ENCODE measurements at regions not wholly inside any gene's neighbourhood (a gene's known extent, or its start where the extent isn't known, plus 50 kb on each side); places are given as distances from the start of the nearest gene placed in this dataset.

DNA sequence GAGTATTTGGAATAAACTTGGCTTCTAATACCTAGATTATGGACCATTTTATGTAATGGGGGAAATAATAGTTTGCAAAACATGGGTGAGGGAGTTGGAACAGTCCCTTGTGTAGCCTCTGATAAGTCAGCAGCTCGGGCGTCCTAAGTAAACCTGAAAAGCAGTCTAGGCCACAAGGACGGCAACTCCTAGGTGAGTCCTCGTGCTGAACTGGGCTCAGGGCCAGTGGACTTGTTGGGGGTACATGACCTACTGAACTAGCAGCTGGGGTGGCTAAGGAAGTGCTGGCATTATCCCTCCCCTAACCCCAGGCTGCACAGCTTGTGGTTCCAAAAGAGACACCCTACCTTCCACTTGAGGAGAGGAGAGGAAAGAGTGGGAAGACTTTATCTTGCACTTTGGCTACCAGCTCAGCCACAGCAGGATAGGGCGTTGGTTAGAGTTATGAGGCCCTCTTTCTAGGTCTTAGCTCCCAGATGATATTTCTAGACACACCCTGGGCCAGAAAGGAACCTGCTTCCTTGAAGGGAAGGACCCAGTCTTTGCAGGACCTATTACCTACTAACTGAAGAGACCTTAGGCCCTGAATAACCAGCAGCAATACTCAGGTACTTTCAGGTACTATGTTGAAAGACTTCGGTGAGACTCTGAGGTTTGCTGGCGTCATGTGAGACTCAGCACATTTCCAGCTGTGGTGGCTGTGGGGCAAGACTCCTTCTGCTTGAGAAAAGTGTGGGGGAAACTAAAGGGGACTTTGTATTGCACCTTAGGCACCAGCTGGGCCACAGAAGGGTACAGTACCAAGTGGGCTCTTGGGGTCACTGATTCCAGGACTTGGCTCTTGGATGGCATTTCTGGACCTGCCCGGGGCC lies 71.0 kb downstream of the AQP4 start:
- no peak for DNase-seq

DNA sequence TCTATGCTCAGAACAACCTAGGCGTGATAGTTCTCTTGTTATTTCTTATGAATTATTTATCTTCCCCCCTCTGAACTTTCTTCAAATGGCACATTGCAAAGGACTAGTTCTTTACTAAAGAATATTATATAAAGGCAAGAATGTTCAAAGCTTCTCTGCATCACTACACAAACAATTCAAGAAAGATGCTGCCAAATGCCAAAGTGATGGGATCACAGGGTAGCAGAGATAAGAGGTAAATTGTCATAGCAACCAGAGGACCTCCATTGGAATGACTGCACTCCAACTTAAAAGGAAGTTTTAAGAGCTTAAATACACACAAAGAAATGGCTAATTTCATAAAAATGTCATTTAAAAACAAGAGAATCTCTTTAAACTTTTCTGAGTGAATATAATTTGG lies 72.8 kb downstream of the AQP4 start:
- DNase-seq, result no peak

DNA sequence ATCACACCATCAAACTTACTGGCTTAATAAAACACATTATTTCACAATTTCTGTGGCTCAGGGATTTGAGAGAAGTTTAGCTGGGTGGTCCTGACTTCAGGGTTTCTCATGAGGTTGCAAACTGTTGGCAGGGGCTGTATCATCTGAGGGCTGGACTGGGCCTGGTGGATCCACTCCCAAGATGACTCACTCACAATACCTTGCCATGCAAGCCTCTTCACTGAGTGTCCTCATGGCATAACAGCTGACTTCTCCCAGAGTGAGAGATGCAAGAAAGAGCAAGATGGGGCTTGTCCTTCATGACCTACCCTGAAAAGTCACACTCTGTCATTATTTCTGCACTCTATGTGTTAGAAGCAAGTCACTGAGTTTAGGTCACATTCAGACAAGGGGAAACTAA lies 73.8 kb downstream of the AQP4 start:
- no peak for DNase-seq

GRCh38 chr18:26784599-26784998 lies 80.9 kb downstream of the AQP4 start:
- no peak for DNase-seq

DNA sequence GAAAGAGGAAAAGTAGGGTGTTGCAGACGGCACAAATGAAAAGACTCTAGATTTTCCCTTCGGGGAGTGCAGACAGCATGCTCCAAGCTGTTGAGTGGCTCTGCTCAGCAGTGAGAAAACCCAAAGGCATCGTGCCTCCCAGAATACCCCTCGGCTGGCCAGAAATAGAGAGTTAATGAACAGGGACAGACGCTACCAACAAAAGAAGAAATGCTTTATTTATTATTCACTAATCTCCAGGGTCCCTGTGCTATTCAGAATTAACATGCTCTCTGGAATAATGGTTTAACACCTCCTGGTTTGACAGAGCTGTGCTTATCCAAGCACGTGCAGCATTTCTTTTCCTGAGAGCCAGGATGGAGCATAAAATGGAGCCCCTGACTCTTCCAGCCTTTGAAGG lies 82.3 kb downstream of the AQP4 start:
- no peak for DNase-seq

GRCh38 chr18:26780520-26781325 lies 84.8 kb downstream of the AQP4 start:
- DNase-seq, result no peak

- no peak for DNase-seq
These were observed 87.5 kb downstream of the AQP4 start for GRCh38 chr18:26778054-26778393.

DNA sequence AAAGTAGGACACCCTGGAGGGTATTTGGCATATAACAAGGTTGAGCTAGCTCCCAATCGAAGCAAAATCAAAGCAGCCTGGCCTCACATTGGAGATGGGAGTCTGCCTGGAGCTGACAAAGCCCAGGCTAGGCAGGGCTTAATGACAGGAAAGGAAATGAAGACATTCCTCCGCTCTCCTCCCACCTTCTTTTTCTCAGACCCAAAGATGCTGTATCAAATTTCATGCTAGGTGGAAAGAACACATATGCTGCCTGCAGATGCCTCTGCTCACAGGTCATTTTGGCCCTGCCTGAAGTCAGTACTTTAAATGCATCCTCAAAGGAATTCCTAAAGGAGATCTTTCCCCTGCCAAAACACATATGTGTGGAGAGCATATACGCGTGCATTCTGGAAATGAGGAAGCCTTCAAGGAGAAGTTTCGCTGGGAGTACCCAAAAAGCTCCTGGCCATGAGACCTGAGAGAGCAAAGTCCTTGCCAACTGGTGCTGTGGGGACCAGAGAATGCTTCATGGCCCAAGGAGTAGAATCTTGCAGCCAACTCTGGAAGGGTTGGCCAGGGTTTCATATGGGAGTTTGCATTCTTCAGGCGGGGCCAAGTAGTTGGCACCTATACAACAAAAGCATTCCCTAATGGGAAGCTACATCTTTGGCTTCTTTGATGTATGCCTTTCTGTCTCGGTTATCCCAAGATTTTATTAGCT lies 88.0 kb downstream of the AQP4 start:
- no peak for DNase-seq

- DNase-seq, result no peak
These were observed 92.8 kb downstream of the AQP4 start for GRCh38 chr18:26772691-26773090.

GRCh38 chr18:26771524-26771923 lies 94.0 kb downstream of the AQP4 start:
- no peak for DNase-seq

- DNase-seq, result no peak
These were observed 97.1 kb downstream of the AQP4 start for GRCh38 chr18:26768385-26768784.

DNA sequence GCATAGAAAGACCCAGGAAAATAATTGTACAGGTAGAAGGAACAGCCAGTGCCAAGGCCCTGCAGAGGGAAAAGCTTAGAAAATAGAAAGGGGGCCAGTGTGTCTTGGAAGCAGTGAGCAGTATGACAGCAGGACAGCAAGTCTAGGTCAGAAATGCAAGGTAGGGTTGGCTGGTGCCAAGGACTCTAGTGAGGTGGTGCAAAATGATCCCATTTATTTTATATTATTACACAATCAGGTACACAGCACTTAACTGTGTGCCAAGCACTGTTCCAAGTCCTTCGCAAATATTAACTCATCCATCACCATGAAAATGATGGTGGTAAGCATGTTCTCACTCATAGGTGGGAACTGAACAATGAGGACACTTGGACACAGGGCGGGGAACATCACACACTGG lies 100.0 kb downstream of the AQP4 start:
- DNase-seq, result no peak

GRCh38 chr18:26764586-26764985 lies 100.9 kb downstream of the AQP4 start:
- DNase-seq, result no peak

GRCh38 chr18:26764177-26764576 lies 101.3 kb downstream of the AQP4 start:
- no peak for DNase-seq

GRCh38 chr18:26763446-26764110 lies 101.9 kb downstream of the AQP4 start:
- DNase-seq, result no peak

- no peak for DNase-seq
These were observed 108.1 kb downstream of the AQP4 start for GRCh38 chr18:26757263-26758019.

- no peak for DNase-seq
These were observed 109.0 kb downstream of the AQP4 start for GRCh38 chr18:26756556-26756955.

- DNase-seq, result no peak
These were observed 118.6 kb downstream of the AQP4 start for GRCh38 chr18:26746826-26747475.

DNA sequence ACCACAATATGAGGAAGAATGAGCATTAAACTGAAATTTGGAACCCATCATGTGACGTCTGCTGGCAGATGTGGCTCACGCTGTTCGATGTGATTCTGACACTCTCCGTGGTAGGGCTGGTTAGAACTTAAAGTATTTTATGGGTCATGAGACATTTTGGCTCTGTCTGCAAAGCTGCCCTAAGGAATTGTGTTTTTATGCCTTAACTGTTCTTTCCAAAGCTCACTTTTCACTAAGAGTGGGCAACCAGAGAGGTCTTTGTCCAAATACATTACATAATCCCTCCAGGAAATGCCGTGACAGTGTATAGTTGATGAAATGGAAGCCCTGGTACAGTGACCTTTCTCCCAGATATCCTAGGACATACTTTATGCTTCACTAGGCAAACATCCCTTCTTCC lies 119.1 kb downstream of the AQP4 start:
- DNase-seq, result no peak

- no peak for DNase-seq
These were observed 120.0 kb downstream of the AQP4 start for GRCh38 chr18:26745288-26746181.

GRCh38 chr18:26741758-26742157 lies 123.7 kb downstream of the AQP4 start:
- DNase-seq, result no peak
